Uterus (tissue), 2 donors: ENCODE measurements at regions not wholly inside any gene's neighbourhood (a gene's known extent, or its start where the extent isn't known, plus 50 kb on each side); places are given as distances from the start of the nearest gene placed in this dataset.

Experiments
- CTCF ChIP-seq, 4 experiments: fragments of 200-600 bp in 2 of 4; fragments of 450-650 bp in 2 of 4; sonication (generic) in 2 of 4; IDR thresholded peaks; one replicate each; pipeline ENCODE4 v1.5.1; 2016 to 2019; ENCODE audit warnings: antibody characterized with exemption in 4 of 4, mild to moderate bottlenecking in 2 of 4, moderate library complexity in 1 of 4
- POLR2A ChIP-seq, 2 donors: fragments of 450-650 bp; IDR thresholded peaks; one replicate each; pipeline ENCODE4 v1.6.1; 2016; ENCODE audit warnings: antibody characterized with exemption in 2 of 2, mild to moderate bottlenecking in 1 of 2, moderate library complexity in 1 of 2

- TF ChIP-seq CTCF (IDR thresholded peaks at IDR 0.05) (no peak), POLR2A (IDR thresholded peaks at IDR 0.05) (no peak)
Measured at GRCh38 chr2:123144082-123144481, 881.0 kb upstream of the CNTNAP5 start.
